HG03139 (cell line): ENCODE measurements at regions not wholly inside any gene's neighbourhood (a gene's known extent, or its start where the extent isn't known, plus 50 kb on each side); places are given as distances from the start of the nearest gene placed in this dataset.
"Not testable (repeated sequence)": the region's sequence is repeated elsewhere in the genome, so short reads cannot be mapped to it uniquely, and the experiment has no call there.

Experiments
- ATAC-seq: cut with Tn5 transposase; IDR thresholded peaks from one replicate; pipeline ENCODE4 v1.9.1; 2021; ENCODE audit not compliant: unreplicated experiment

- no peak for ATAC-seq
Measured at GRCh38 chr15:21261965-21262850, 178.1 kb downstream of the POTEB3 start.

GRCh38 chr15:21261396-21261964 lies 178.8 kb downstream of the POTEB3 start:
- no peak for ATAC-seq

GRCh38 chr15:21260966-21261395 lies 179.3 kb downstream of the POTEB3 start:
- no peak for ATAC-seq

- ATAC-seq = not testable (repeated sequence)
Measured at GRCh38 chr15:21258635-21259034, 181.7 kb downstream of the POTEB3 start.

GRCh38 chr15:21249508-21250019 lies 190.7 kb downstream of the POTEB3 start:
- not testable (repeated sequence) for ATAC-seq
